HEK293T (cell line): ENCODE measurements at regions not wholly inside any gene's neighbourhood (a gene's known extent, or its start where the extent isn't known, plus 50 kb on each side); places are given as distances from the start of the nearest gene placed in this dataset.

Experiments
- CTCF ChIA-PET: fragments of 350-600 bp; formaldehyde crosslinking; extraction: SDS; loops from one replicate; lab custom pipeline; 2021; ENCODE audit warnings: antibody characterized with exemption, inconsistent platforms; lab: Yijun Ruan, JAX
- POLR2A ChIA-PET: fragments of 350-600 bp; formaldehyde crosslinking; extraction: SDS; loops from one replicate; lab custom pipeline; 2020; ENCODE audit warnings: antibody characterized with exemption, inconsistent platforms; lab: Yijun Ruan, JAX
- DNase-seq: peaks from one replicate; pipeline ENCODE4 v3.0.0; 2012; ENCODE audit warnings: mixed read lengths; ENCODE audit errors: extremely low spot score
- ARNT ChIP-seq: fragments of 450-650 bp; IDR thresholded peaks from 2 replicates; pipeline ENCODE4 v1.6.1; 2017; ENCODE audit warnings: mild to moderate bottlenecking
- BHLHE40 ChIP-seq: fragments of 450-650 bp; IDR thresholded peaks from 2 replicates; pipeline ENCODE4 v1.6.1; 2016; ENCODE audit warnings: mild to moderate bottlenecking, moderate library complexity, borderline replicate concordance
- CTBP1 ChIP-seq: fragments of 450-650 bp; IDR thresholded peaks from 2 replicates; pipeline ENCODE4 v1.6.1; 2016; ENCODE audit warnings: borderline replicate concordance
- ELF4 ChIP-seq: fragments of 450-650 bp; IDR thresholded peaks from 2 replicates; pipeline ENCODE4 v1.6.1; 2017; ENCODE audit warnings: antibody characterized with exemption
- FOXA1 ChIP-seq: fragments of 450-650 bp; IDR thresholded peaks from 2 replicates; pipeline ENCODE4 v1.6.1; 2016; ENCODE audit warnings: mild to moderate bottlenecking
- FOXK2 ChIP-seq: fragments of 450-650 bp; IDR thresholded peaks from 2 replicates; pipeline ENCODE4 v1.6.1; 2016; ENCODE audit warnings: mild to moderate bottlenecking
- FOXM1 ChIP-seq: fragments of 450-650 bp; IDR thresholded peaks from 2 replicates; pipeline ENCODE4 v1.6.1; 2017; ENCODE audit warnings: mild to moderate bottlenecking, borderline replicate concordance
- HDGF ChIP-seq: fragments of 450-650 bp; IDR thresholded peaks from 2 replicates; pipeline ENCODE4 v1.6.1; 2017; ENCODE audit warnings: antibody characterized with exemption, borderline replicate concordance
- L3MBTL2 ChIP-seq: fragments of 450-650 bp; conservative IDR thresholded peaks from 2 replicates; pipeline ENCODE4 v1.6.1; 2016; ENCODE audit warnings: mild to moderate bottlenecking
- LEF1 ChIP-seq: fragments of 450-650 bp; IDR thresholded peaks from 2 replicates; pipeline ENCODE4 v1.6.1; 2017; ENCODE audit warnings: mild to moderate bottlenecking, borderline replicate concordance
- NFRKB ChIP-seq: fragments of 450-650 bp; IDR thresholded peaks from 2 replicates; pipeline ENCODE4 v1.6.1; 2016; ENCODE audit warnings: mild to moderate bottlenecking, moderate library complexity
- SP1 ChIP-seq: fragments of 450-650 bp; IDR thresholded peaks from 2 replicates; pipeline ENCODE4 v1.6.1; 2017
- SUZ12 ChIP-seq: fragments of 450-650 bp; IDR thresholded peaks from 2 replicates; pipeline ENCODE4 v1.6.1; 2016; ENCODE audit warnings: mild to moderate bottlenecking
- TARDBP ChIP-seq: fragments of 450-650 bp; IDR thresholded peaks from 2 replicates; pipeline ENCODE4 v1.6.1; 2016
- ZNF384 ChIP-seq: fragments of 450-650 bp; IDR thresholded peaks from 2 replicates; pipeline ENCODE4 v1.6.1; 2016
- TF ChIP-seq, protein P1 (sequence below): fragments of 450-650 bp; IDR thresholded peaks from 2 replicates; pipeline ENCODE4 v1.6.1; 2016

DNA sequence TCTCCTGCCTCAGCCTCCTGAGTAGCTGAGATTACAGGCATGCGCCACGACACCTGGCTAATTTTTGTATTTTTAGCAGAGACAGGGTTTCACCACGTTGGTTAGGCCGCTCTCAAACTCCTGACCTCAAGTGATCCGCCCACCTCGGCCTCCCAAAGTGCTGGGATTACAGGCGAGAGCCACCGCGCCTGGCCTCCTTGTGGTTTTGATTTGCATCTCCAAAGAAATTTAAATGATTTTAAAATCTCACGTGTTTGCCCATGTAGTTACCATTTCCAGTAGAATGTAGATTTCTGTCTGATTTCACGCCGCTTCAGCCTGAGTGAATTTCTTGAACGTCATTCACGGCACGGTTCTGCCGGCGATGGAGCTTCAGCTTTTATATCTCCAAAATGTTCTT lies 55.8 kb downstream of the IGF2 start:
- TF ChIP-seq ARNT (no peak), SUZ12 (no peak), L3MBTL2 (no peak), LEF1 (no peak), SP1 (no peak), FOXK2 (no peak), HDGF (no peak), FOXM1 (no peak), NFRKB (no peak), ZNF384 (no peak), BHLHE40 (no peak), TARDBP (no peak), FOXA1 (no peak), ELF4 (no peak), CTBP1 (no peak)
- TF ChIP-seq, protein P1, sequence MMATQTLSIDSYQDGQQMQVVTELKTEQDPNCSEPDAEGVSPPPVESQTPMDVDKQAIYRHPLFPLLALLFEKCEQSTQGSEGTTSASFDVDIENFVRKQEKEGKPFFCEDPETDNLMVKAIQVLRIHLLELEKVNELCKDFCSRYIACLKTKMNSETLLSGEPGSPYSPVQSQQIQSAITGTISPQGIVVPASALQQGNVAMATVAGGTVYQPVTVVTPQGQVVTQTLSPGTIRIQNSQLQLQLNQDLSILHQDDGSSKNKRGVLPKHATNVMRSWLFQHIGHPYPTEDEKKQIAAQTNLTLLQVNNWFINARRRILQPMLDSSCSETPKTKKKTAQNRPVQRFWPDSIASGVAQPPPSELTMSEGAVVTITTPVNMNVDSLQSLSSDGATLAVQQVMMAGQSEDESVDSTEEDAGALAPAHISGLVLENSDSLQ, result no peak
- CTCF ChIA-PET, result no interaction called here
- no peak for DNase-seq
- POLR2A ChIA-PET, result no interaction called here

DNA sequence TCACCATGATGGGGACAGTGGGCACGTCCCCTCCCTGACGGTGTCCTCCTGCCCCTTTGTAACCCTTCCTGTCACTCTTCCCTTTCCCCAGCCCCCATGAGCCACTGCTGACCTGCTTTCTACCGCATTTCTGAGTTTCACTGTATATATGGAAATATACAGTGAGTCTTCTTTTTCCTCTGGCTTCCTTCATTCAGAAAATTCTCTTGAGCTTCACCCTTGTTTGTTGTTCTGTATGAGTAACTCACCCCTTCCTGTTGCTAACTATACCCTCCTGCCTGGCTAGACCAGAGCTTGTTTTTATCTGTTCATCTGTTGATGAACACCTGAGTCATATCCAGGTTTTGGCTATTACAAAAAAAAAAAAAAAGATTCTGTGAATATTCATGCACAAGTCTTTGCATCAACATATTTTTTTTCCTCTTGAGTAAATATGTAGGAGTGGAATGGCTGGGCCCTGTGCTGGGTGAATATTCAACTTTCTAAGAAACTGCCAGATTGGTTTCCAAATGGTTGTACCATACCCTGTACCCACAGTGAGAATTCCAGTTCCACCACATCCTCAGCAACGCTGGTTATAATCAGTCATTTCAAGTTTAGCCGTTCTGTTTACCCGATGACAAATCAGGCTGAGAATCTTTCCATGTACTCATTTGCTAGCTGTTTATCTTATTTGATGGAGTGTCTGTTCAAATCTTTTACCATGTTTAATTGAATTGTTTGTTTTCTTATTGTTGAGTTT lies 62.0 kb downstream of the IGF2 start:
- TF ChIP-seq ELF4 (no peak), TARDBP (no peak), FOXM1 (no peak), FOXK2 (no peak), ARNT (no peak), SUZ12 (no peak), HDGF (no peak), BHLHE40 (no peak), FOXA1 (no peak), CTBP1 (no peak), SP1 (no peak), L3MBTL2 (no peak), NFRKB (no peak)
- TF ChIP-seq, protein P1, result no peak
- DNase-seq, result no peak
- ChIA-PET CTCF (no interaction called here), POLR2A (no interaction called here)

DNA sequence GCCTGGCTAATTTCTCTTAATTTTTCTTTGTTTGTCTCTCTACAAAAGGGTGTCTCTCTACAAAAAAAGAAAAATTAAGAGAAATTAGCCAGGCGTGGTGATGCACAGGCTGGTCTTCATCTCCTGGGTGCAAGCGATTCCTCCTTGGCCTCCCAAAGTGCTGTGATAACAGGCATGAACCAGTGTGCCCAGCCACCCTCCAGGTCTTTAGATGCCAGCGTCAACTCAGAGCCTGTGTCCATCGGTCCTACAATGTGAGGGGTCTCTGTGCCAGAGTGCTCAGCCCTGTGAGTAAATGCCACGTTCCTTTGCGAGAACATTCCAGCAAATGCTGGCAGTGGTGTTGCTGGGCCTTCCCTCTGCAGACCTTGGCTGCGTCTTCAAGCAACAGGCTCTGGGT lies 62.7 kb downstream of the IGF2 start:
- no peak for TF ChIP-seq SUZ12
- TF ChIP-seq TARDBP, result no peak
- TF ChIP-seq NFRKB, result no peak
- TF ChIP-seq ZNF384, result no peak
- no peak for TF ChIP-seq SP1
- no peak for TF ChIP-seq BHLHE40
- TF ChIP-seq, protein P1, result no peak
- no peak for TF ChIP-seq ELF4
- TF ChIP-seq CTBP1, result no peak
- no peak for TF ChIP-seq FOXM1
- TF ChIP-seq HDGF, result no peak
- TF ChIP-seq LEF1, result no peak
- no peak for TF ChIP-seq FOXA1
- ChIA-PET CTCF (no interaction called here), POLR2A (no interaction called here)
- peak; percentile 4 for DNase-seq

DNA sequence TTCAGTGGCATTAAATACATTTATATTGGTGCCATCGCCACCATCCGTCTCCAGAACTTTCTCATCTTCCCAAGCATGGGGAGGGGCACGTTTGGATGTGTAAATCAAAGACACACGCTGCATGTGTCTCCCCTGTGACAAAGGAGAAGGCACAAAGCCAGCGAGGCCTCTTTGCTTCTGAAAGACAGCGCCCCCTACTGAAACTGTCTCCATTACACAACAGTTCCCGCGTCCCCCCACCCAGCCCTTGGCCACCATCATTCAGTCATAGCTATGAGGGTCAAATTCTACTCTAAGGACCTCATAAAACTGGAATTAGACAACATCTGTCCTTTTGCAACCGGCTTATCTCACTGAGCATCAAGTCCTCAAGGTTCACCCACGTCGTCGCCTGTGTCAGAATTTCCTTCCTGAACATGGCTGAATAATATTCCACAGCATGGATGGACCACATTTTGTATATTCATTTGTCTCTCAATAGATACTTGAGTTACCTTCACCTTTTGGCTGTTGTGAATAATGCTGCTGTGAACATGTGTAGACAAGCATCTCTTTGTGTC lies 64.8 kb downstream of the IGF2 start:
- TF ChIP-seq ZNF384 (no peak), SP1 (no peak), CTBP1 (no peak), SUZ12 (no peak), FOXA1 (no peak), LEF1 (no peak), TARDBP (no peak), HDGF (no peak)
- TF ChIP-seq, protein P1, result no peak
- peak; percentile 49 for DNase-seq
- ChIA-PET POLR2A (no interaction called here), CTCF (interaction anchor here (0.6 kb wide), 2 partner anchors 8 to 652 kb away, joined by 3 read pairs; no protein-coding TSS in a partner anchor)

DNA sequence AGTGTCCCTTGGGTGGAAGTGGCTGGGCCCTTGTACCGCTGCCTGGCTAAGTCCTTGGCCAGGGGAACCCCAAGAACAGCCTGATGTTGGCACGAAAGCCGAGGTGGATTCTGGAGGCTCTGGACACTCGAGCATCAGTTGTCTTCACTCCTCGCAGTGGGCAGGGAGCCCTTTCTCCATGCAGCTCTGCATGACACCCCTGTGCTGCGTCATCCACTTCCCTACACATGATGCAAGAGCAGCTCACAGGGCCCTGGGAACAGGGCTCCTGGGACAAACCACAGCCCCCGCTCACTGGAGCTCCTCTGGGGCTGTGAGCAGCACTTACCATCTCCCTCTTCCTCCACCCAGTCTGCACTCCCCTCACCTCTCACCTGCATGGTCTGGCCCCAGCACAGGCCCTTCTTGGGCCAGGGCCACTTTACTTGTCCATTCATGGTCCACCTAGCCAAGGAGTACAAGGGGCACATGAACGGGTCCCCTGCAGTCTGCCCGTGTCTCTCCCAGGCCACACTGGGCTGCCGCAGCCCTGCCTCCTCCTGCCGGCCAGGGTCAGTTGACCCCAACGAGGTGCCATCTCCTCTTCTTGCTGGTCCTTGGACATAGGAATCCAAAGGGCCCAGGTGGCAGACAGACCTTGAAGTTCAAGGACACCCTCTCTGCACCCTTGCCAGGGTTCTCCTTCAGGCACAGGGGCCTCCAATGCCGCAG lies 66.5 kb downstream of the IGF2 start:
- DNase-seq, result peak; percentile 5
- CTCF ChIA-PET, result no interaction called here
- TF ChIP-seq TARDBP, result no peak
- TF ChIP-seq FOXK2, result no peak
- TF ChIP-seq, protein P1, result no peak
- TF ChIP-seq FOXA1, result no peak
- TF ChIP-seq ELF4, result no peak

More for the DNA sequence above, 66.5 kb downstream of the IGF2 start:
- POLR2A ChIA-PET, result no interaction called here
